ENCODE measurements at regions not wholly inside any gene's neighbourhood (a gene's known extent, or its start where the extent isn't known, plus 50 kb on each side); places are given as distances from the start of the nearest gene placed in this dataset.

DNA sequence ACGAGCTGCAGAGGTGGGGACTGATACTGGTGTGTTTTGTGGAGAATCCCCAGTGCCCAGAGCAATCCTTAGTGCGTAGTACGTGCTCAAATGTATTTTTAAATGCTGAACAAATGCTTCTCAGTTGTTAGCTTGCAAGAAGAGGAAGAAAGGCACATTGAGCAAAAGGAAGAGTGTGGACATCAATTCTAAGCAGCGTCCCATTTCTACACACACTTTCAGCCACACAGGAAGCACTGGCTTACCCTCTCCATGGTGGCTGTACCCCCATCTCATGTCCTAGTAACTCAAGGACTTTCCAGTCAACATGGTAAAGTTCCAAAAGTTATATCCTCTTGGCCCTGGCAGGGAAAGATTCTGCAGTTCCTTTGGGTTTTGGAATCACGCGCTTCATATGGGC is 98.8 kb upstream of the NXT1 start:
- TF ChIP-seq EZH2phosphoT487 (IDR thresholded peaks at IDR 0.05; ENCODE audit: unreplicated experiment) = no peak
- no peak for TF ChIP-seq EZH2 (IDR thresholded peaks at IDR 0.05; ENCODE audit: low read depth, unreplicated experiment)
- TF ChIP-seq, protein P1, sequence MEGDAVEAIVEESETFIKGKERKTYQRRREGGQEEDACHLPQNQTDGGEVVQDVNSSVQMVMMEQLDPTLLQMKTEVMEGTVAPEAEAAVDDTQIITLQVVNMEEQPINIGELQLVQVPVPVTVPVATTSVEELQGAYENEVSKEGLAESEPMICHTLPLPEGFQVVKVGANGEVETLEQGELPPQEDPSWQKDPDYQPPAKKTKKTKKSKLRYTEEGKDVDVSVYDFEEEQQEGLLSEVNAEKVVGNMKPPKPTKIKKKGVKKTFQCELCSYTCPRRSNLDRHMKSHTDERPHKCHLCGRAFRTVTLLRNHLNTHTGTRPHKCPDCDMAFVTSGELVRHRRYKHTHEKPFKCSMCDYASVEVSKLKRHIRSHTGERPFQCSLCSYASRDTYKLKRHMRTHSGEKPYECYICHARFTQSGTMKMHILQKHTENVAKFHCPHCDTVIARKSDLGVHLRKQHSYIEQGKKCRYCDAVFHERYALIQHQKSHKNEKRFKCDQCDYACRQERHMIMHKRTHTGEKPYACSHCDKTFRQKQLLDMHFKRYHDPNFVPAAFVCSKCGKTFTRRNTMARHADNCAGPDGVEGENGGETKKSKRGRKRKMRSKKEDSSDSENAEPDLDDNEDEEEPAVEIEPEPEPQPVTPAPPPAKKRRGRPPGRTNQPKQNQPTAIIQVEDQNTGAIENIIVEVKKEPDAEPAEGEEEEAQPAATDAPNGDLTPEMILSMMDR (conservative IDR thresholded peaks at IDR 0.05; ENCODE audit: low read depth in 2 of 2) = no peak
